ENCODE measurements at regions not wholly inside any gene's neighbourhood (a gene's known extent, or its start where the extent isn't known, plus 50 kb on each side); places are given as distances from the start of the nearest gene placed in this dataset.
A peak's percentile ranks its signal among the peaks of the same experiment; 100 is the strongest.

DNA sequence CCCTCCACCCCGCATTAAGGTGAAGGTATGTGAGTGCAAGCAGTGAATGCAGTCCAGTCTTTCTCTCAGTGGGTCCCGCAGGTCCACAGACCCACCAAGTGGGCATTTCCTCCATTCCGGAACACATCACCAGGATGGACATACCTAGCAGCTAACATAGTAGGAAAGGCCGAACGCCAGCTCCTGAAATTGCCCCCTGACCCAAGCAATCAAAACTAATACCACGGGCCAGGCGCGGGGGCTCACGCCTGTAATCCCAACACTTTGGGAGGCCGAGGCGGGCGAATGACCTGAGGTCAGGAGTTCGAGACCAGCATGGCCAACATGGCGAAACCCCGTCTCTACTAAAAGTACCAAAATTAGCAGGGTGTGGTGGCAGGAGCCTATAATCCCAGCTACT lies 71.7 kb upstream of the VSTM2B start:
- POLR2A ChIA-PET, result no interaction called here
- no peak overlapping the region for H3K4me3 ChIP-seq (ENCODE audit: low read depth, low read length, poor library complexity, severe bottlenecking)
- CTCF ChIA-PET (ENCODE audit: unreplicated experiment), result no interaction called here
- no peaks in the 10 kb centered on the region for H3K4me1 ChIP-seq (ENCODE audit: insufficient read depth, low read length, poor library complexity, severe bottlenecking)
- H2AFZ ChIP-seq (ENCODE audit: low read length), result no peak overlapping the region
- no peaks in the 10 kb centered on the region for H3K9me2 ChIP-seq (ENCODE audit: insufficient read depth, low read length)
- DNase-seq (ENCODE audit: low spot score), result no peak
- intact Hi-C loops (cut with micrococcal nuclease; ENCODE audit: unreplicated experiment), result no loop called here
- H3K4me2 ChIP-seq (ENCODE audit: low read length), result no peak overlapping the region
- no peak for TF ChIP-seq EZH2phosphoT487 (IDR thresholded peaks at IDR 0.05; ENCODE audit: borderline replicate concordance, low read depth, low read length)
- TF ChIP-seq, protein P1, sequence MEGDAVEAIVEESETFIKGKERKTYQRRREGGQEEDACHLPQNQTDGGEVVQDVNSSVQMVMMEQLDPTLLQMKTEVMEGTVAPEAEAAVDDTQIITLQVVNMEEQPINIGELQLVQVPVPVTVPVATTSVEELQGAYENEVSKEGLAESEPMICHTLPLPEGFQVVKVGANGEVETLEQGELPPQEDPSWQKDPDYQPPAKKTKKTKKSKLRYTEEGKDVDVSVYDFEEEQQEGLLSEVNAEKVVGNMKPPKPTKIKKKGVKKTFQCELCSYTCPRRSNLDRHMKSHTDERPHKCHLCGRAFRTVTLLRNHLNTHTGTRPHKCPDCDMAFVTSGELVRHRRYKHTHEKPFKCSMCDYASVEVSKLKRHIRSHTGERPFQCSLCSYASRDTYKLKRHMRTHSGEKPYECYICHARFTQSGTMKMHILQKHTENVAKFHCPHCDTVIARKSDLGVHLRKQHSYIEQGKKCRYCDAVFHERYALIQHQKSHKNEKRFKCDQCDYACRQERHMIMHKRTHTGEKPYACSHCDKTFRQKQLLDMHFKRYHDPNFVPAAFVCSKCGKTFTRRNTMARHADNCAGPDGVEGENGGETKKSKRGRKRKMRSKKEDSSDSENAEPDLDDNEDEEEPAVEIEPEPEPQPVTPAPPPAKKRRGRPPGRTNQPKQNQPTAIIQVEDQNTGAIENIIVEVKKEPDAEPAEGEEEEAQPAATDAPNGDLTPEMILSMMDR (conservative IDR thresholded peaks at IDR 0.05; ENCODE audit: low read length), result no peak
- no TSS peak for BruUV-seq (replicated peaks)
- no peaks in the 10 kb centered on the region for H3K79me2 ChIP-seq (ENCODE audit: insufficient read depth, low read depth, low read length)
- H3K9me3 ChIP-seq (ENCODE audit: low read length), result no peaks in the 10 kb centered on the region
- no peak overlapping the region for H3K27ac ChIP-seq (ENCODE audit: low read depth, low read length, poor library complexity, severe bottlenecking)
- no peaks in the 10 kb centered on the region for H3K36me3 ChIP-seq (ENCODE audit: insufficient read depth, low read length)
- no peaks in the 10 kb centered on the region for H4K20me1 ChIP-seq (ENCODE audit: insufficient read depth, low read length)

DNA sequence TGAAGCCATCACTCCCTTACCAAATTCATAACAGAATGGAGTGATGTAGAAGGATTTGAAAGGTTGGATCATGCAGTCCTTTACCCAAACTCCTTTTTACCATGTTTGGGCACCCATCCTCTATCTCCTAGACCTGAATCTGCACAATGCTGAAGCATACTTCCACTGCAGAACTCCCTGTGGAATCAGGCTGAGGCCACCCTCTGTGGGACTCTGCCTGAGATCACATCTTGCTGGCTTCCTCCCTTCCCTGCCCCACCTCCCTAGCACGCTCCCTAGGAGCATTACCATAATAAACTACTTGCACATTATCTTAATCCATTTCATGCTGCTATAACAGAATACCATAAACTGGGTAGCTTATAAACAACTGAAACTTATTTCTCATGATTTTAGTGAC lies 68.4 kb upstream of the VSTM2B start:
- POLR2A ChIA-PET, result no interaction called here

DNA sequence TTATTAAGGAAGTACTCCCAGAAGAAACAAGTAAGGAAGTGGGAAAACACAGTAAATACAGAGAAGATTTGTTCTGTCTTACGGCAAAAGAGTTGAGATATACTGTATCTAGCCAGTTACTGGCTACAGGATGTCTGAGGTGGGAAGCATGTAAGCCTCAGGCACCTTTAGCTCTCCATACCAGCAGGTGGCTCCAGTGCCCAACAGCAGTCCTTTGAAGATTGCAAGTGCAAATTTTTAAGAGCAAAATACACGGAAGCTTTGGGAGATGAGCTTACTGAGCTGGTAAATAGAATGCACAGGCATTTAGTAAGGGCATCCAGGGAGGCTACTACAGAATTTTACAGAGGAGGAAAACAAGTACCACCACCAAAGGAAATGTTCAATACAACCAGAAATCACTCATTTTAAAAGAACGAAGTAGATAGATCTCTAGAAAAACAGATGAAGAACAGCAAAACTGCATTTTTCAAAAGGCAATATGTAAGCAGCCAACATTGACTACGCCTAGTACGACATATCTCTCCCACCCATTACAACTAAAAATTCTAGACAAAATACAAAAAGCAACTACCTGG lies 57.9 kb upstream of the VSTM2B start:
- no peaks in the 10 kb centered on the region for H4K20me1 ChIP-seq (ENCODE audit: insufficient read depth, low read length)
- no peaks in the 10 kb centered on the region for H3K9me3 ChIP-seq (ENCODE audit: low read length)
- H3K79me2 ChIP-seq (ENCODE audit: insufficient read depth, low read depth, low read length), result no peaks in the 10 kb centered on the region
- TF ChIP-seq, protein P1 (conservative IDR thresholded peaks at IDR 0.05; ENCODE audit: low read length), result peak; percentile 69
- TF ChIP-seq EZH2phosphoT487 (IDR thresholded peaks at IDR 0.05; ENCODE audit: borderline replicate concordance, low read depth, low read length), result no peak
- DNase-seq (ENCODE audit: low spot score), result peak; percentile 25
- H3K36me3 ChIP-seq (ENCODE audit: insufficient read depth, low read length), result no peaks in the 10 kb centered on the region
- no peak overlapping the region for H2AFZ ChIP-seq (ENCODE audit: low read length)
- ChIA-PET CTCF (ENCODE audit: unreplicated experiment) (no interaction called here), POLR2A (no interaction called here)
- H3K4me2 ChIP-seq (ENCODE audit: low read length), result no peak overlapping the region
- no peak overlapping the region for H3K4me3 ChIP-seq (ENCODE audit: low read depth, low read length, poor library complexity, severe bottlenecking)
- no TSS peak for BruUV-seq (replicated peaks)
- intact Hi-C loops (cut with micrococcal nuclease; ENCODE audit: unreplicated experiment), result no loop called here
- H3K27ac ChIP-seq (ENCODE audit: low read depth, low read length, poor library complexity, severe bottlenecking), result no peak overlapping the region
- no peaks in the 10 kb centered on the region for H3K9me2 ChIP-seq (ENCODE audit: insufficient read depth, low read length)
- no peaks in the 10 kb centered on the region for H3K4me1 ChIP-seq (ENCODE audit: insufficient read depth, low read length, poor library complexity, severe bottlenecking)

More for the DNA sequence above, 68.4 kb upstream of the VSTM2B start:
- H2AFZ ChIP-seq (ENCODE audit: low read length), result no peak overlapping the region
- no peaks in the 10 kb centered on the region for H4K20me1 ChIP-seq (ENCODE audit: insufficient read depth, low read length)
- no peak for DNase-seq (ENCODE audit: low spot score)
- intact Hi-C loops (cut with micrococcal nuclease; ENCODE audit: unreplicated experiment), result no loop called here
- H3K4me1 ChIP-seq (ENCODE audit: insufficient read depth, low read length, poor library complexity, severe bottlenecking), result no peaks in the 10 kb centered on the region
- no peak overlapping the region for H3K4me3 ChIP-seq (ENCODE audit: low read depth, low read length, poor library complexity, severe bottlenecking)
- no peaks in the 10 kb centered on the region for H3K79me2 ChIP-seq (ENCODE audit: insufficient read depth, low read depth, low read length)
- BruUV-seq (replicated peaks), result no TSS peak
- H3K36me3 ChIP-seq (ENCODE audit: insufficient read depth, low read length), result no peaks in the 10 kb centered on the region
- no peak overlapping the region for H3K4me2 ChIP-seq (ENCODE audit: low read length)
- no peak overlapping the region for H3K27ac ChIP-seq (ENCODE audit: low read depth, low read length, poor library complexity, severe bottlenecking)
- CTCF ChIA-PET (ENCODE audit: unreplicated experiment), result no interaction called here
- no peaks in the 10 kb centered on the region for H3K9me3 ChIP-seq (ENCODE audit: low read length)
- no peaks in the 10 kb centered on the region for H3K9me2 ChIP-seq (ENCODE audit: insufficient read depth, low read length)
- no peak for TF ChIP-seq EZH2phosphoT487 (IDR thresholded peaks at IDR 0.05; ENCODE audit: borderline replicate concordance, low read depth, low read length)
- TF ChIP-seq, protein P1 (conservative IDR thresholded peaks at IDR 0.05; ENCODE audit: low read length), result no peak
